H9 (cell line): ENCODE measurements at regions not wholly inside any gene's neighbourhood (a gene's known extent, or its start where the extent isn't known, plus 50 kb on each side); places are given as distances from the start of the nearest gene placed in this dataset.

Source experiments
- DNase-seq: peaks from one replicate; pipeline ENCODE4 v3.0.0-alpha.2; 2017
- H2AFZ ChIP-seq: one replicate; pipeline ENCODE4 v1.6.1; 2013; ENCODE audit warnings: mild to moderate bottlenecking, low read length, control low read depth, moderate library complexity
- H2AK5ac ChIP-seq: 2 replicates; pipeline ENCODE4 v1.6.1; 2013; ENCODE audit warnings: low read length, control low read depth, mixed read lengths; ENCODE audit not compliant: insufficient read length
- H2BK120ac ChIP-seq: one replicate; pipeline ENCODE4 v1.6.1; 2013; ENCODE audit warnings: low read depth, mild to moderate bottlenecking, low read length, control low read depth, inconsistent platforms; ENCODE audit not compliant: poor library complexity, severe bottlenecking
- H2BK12ac ChIP-seq: 2 replicates; pipeline ENCODE4 v1.6.1; 2013; ENCODE audit warnings: low read length, control low read depth, mixed read lengths, low read depth; ENCODE audit not compliant: insufficient read length
- H2BK15ac ChIP-seq: 2 replicates; pipeline ENCODE4 v1.6.1; 2013; ENCODE audit warnings: low read depth, low read length, control low read depth
- H2BK20ac ChIP-seq: one replicate; pipeline ENCODE4 v1.6.1; 2013; ENCODE audit warnings: low read depth, mild to moderate bottlenecking, low read length, control low read depth, inconsistent platforms; ENCODE audit not compliant: poor library complexity, severe bottlenecking
- H2BK5ac ChIP-seq: 2 replicates; pipeline ENCODE4 v1.6.1; 2013; ENCODE audit warnings: low read length, control low read depth, mixed read lengths; ENCODE audit not compliant: insufficient read length
- H3K14ac ChIP-seq: 2 replicates; pipeline ENCODE4 v1.6.1; 2013; ENCODE audit warnings: low read length, control low read depth; ENCODE audit not compliant: insufficient read depth
- H3K18ac ChIP-seq: 2 replicates; pipeline ENCODE4 v1.6.1; 2013; ENCODE audit warnings: low read depth, mild to moderate bottlenecking, mixed read lengths, low read length, control low read depth; ENCODE audit not compliant: insufficient read length
- H3K23ac ChIP-seq: 2 replicates; pipeline ENCODE4 v1.6.1; 2013; ENCODE audit warnings: low read length, control low read depth, mixed read lengths, low read depth; ENCODE audit not compliant: insufficient read length
- H3K23me2 ChIP-seq: 2 replicates; pipeline ENCODE4 v1.6.1; 2013; ENCODE audit warnings: low read depth, mild to moderate bottlenecking, mixed read lengths, low read length, control low read depth; ENCODE audit not compliant: insufficient read length, poor library complexity, severe bottlenecking
- H3K27ac ChIP-seq: 2 replicates; pipeline ENCODE4 v1.5.1; 2013; ENCODE audit warnings: low read length, control low read depth, mixed read lengths, low read depth; ENCODE audit not compliant: insufficient read length
- H3K27me3 ChIP-seq: 2 replicates; pipeline ENCODE4 v1.6.1; 2013; ENCODE audit warnings: low read length, control low read depth, inconsistent platforms; ENCODE audit not compliant: insufficient read depth
- H3K4ac ChIP-seq: 2 replicates; pipeline ENCODE4 v1.6.1; 2013; ENCODE audit warnings: low read depth, mild to moderate bottlenecking, control low read depth, inconsistent platforms, low read length, moderate library complexity
- H3K4me1 ChIP-seq: 2 replicates; pipeline ENCODE4 v1.6.1; 2013; ENCODE audit warnings: low read length, control low read depth, inconsistent platforms; ENCODE audit not compliant: insufficient read depth
- H3K4me2 ChIP-seq: 2 replicates; pipeline ENCODE4 v1.6.1; 2013; ENCODE audit warnings: low read length, control low read depth, mixed read lengths; ENCODE audit not compliant: insufficient read length, insufficient read depth
- H3K56ac ChIP-seq: 2 replicates; pipeline ENCODE4 v1.6.1; 2013; ENCODE audit warnings: low read depth, mild to moderate bottlenecking, mixed read lengths, low read length, control low read depth; ENCODE audit not compliant: insufficient read length
- H3K79me1 ChIP-seq: 2 replicates; pipeline ENCODE4 v1.6.1; 2013; ENCODE audit warnings: low read depth, mild to moderate bottlenecking, moderate library complexity, low read length, control low read depth, inconsistent platforms; ENCODE audit not compliant: insufficient read depth, poor library complexity, severe bottlenecking
- H3K79me2 ChIP-seq: 2 replicates; pipeline ENCODE4 v1.6.1; 2013; ENCODE audit warnings: low read length, control low read depth, inconsistent platforms; ENCODE audit not compliant: insufficient read depth
- H3K9ac ChIP-seq: 2 replicates; pipeline ENCODE4 v1.6.1; 2013; ENCODE audit warnings: low read length, control low read depth, mixed read lengths; ENCODE audit not compliant: insufficient read length; ENCODE audit errors: extremely low read depth
- H3K9me3 ChIP-seq: one replicate; pipeline ENCODE4 v1.6.1; 2013; ENCODE audit warnings: low read depth, low read length, inconsistent platforms; ENCODE audit not compliant: control insufficient read depth
- H3T11ph ChIP-seq: one replicate; pipeline ENCODE4 v1.6.1; 2013; ENCODE audit warnings: mild to moderate bottlenecking, low read length, control low read depth, inconsistent platforms
- H4K20me1 ChIP-seq: one replicate; pipeline ENCODE4 v1.6.1; 2013; ENCODE audit not compliant: control insufficient read depth, insufficient read length, insufficient read depth
- H4K5ac ChIP-seq: 2 replicates; pipeline ENCODE4 v1.6.1; 2013; ENCODE audit warnings: low read depth, mild to moderate bottlenecking, mixed read lengths, low read length, control low read depth; ENCODE audit not compliant: insufficient read length
- H4K8ac ChIP-seq: replicated peaks from 2 replicates; pipeline ENCODE4 v1.6.1; 2013; ENCODE audit warnings: low read length, control low read depth, mixed read lengths, low read depth; ENCODE audit not compliant: insufficient read length
- H4K91ac ChIP-seq: 2 replicates; pipeline ENCODE4 v1.6.1; 2013; ENCODE audit warnings: low read depth, mild to moderate bottlenecking, moderate library complexity, mixed read lengths, low read length, control low read depth; ENCODE audit not compliant: insufficient read length
- H3K27ac Mint-ChIP-seq, 3 experiments: 2 replicates in 2 of 3; 3 replicates in 1 of 3; pipeline ENCODE4 v1.8.0; 2020 to 2021; ENCODE audit warnings: mixed read lengths in 3 of 3, mild to moderate bottlenecking in 1 of 3, moderate library complexity in 1 of 3
- H3K27me3 Mint-ChIP-seq: 2 replicates; pipeline ENCODE4 v1.8.0; 2021; ENCODE audit warnings: low read depth, mild to moderate bottlenecking, moderate library complexity, mixed read lengths
- H3K36me3 Mint-ChIP-seq, 3 experiments: 2 replicates in 2 of 3; 3 replicates in 1 of 3; pipeline ENCODE4 v1.8.0; 2020 to 2021; ENCODE audit warnings: low read depth in 3 of 3, mixed read lengths in 3 of 3; ENCODE audit not compliant: insufficient read depth in 1 of 3
- H3K4me1 Mint-ChIP-seq, 2 experiments: 2 replicates each; pipeline ENCODE4 v1.8.0; 2020; ENCODE audit warnings: mixed read lengths in 2 of 2
- H3K4me3 Mint-ChIP-seq, 2 experiments: 2 replicates in 1 of 2; 3 replicates in 1 of 2; pipeline ENCODE4 v1.8.0; 2020 to 2021; ENCODE audit warnings: mild to moderate bottlenecking in 2 of 2, mixed read lengths in 2 of 2, moderate library complexity in 1 of 2
- H3K9me3 Mint-ChIP-seq, 2 experiments: 2 replicates in 1 of 2; 3 replicates in 1 of 2; pipeline ENCODE4 v1.8.0; 2020; ENCODE audit warnings: mild to moderate bottlenecking in 2 of 2, mixed read lengths in 2 of 2, moderate library complexity in 1 of 2
- WGBS: extraction: QIAGEN DNeasy Blood & Tissue Kit; methylation state at CpG from one replicate; pipeline ENCODE4 v1.1.7; 2013; ENCODE audit warnings: missing lambda C conversion rate, low lambda C conversion rate, mixed read lengths; ENCODE audit not compliant: insufficient read length; ENCODE audit errors: extremely low coverage; 5-methylcytosine and 5-hydroxymethylcytosine counted together
- TF ChIP-seq, protein P1 (sequence below): fragments of 200-600 bp; sonication (generic); conservative IDR thresholded peaks from 3 replicates; pipeline ENCODE4 v1.8.0; 2021; ENCODE audit warnings: antibody characterized with exemption, mild to moderate bottlenecking

DNA sequence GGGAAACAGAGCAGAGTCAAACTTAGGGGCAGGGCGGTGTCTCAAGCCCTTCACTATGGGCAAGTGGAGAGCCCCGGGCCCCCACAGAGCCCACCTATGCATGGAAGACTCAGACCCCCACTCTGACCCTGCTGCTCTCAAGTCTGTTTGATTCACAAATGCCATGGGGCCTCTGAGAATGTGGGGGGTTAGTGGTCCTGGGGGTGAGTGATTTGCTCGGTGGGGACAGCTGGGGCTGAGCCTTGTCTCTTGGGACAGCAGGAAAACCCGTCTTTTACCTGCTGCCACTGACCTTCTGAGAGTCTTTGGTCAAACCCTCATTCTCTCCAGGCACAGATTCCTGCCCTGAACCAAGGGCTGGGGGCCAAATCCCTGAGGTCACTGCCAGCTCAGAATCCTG is 201.0 kb upstream of the RTL1 start:
- Histone ChIP-seq H2BK5ac (no peak overlapping the region), H2BK120ac (no peak overlapping the region), H3K79me2 (no peaks in the 10 kb centered on the region), H3K23ac (no peak overlapping the region), H2AK5ac (no peak overlapping the region), H3K27me3 (no peaks in the 10 kb centered on the region), H2BK12ac (no peak overlapping the region), H2BK20ac (no peak overlapping the region), H3K4ac (no peak overlapping the region), H3K56ac (no peak overlapping the region), H2BK15ac (no peak overlapping the region), H3K14ac (no peak overlapping the region), H4K5ac (no peak overlapping the region), H3K18ac (no peak overlapping the region), H3K4me1 (no peaks in the 10 kb centered on the region), H3K79me1 (no peaks in the 10 kb centered on the region), H4K91ac (no peak overlapping the region), H3K27ac (no peak overlapping the region), H3K23me2 (no peaks in the 10 kb centered on the region), H4K20me1 (no peaks in the 10 kb centered on the region), H3K9me3 (no peaks in the 10 kb centered on the region), H2AFZ (no peak overlapping the region), H4K8ac (no peak overlapping the region), H3K9ac (no peak overlapping the region), H3K4me2 (no peak overlapping the region), H3T11ph (no peak overlapping the region)
- H3K4me1 Mint-ChIP-seq, result peaks cover 4% of the 10 kb centered on the region in 2 experiments; a peak in 1 of 4 replicates
- peaks cover 11 to 12% of the 10 kb centered on the region in 2 experiments for H3K9me3 Mint-ChIP-seq
- no peak for DNase-seq
- H3K27ac Mint-ChIP-seq, result no peak overlapping the region
- peaks cover 2 to 11% (median 6%) of the 10 kb centered on the region in 3 experiments; a peak in 5 of 7 replicates for H3K36me3 Mint-ChIP-seq
- WGBS, result no CpG with 5 or more reads among the region's 4 CpGs
- H3K27me3 Mint-ChIP-seq, result no peaks in the 10 kb centered on the region; the same call in 1 of the 2 replicates
- TF ChIP-seq, protein P1, sequence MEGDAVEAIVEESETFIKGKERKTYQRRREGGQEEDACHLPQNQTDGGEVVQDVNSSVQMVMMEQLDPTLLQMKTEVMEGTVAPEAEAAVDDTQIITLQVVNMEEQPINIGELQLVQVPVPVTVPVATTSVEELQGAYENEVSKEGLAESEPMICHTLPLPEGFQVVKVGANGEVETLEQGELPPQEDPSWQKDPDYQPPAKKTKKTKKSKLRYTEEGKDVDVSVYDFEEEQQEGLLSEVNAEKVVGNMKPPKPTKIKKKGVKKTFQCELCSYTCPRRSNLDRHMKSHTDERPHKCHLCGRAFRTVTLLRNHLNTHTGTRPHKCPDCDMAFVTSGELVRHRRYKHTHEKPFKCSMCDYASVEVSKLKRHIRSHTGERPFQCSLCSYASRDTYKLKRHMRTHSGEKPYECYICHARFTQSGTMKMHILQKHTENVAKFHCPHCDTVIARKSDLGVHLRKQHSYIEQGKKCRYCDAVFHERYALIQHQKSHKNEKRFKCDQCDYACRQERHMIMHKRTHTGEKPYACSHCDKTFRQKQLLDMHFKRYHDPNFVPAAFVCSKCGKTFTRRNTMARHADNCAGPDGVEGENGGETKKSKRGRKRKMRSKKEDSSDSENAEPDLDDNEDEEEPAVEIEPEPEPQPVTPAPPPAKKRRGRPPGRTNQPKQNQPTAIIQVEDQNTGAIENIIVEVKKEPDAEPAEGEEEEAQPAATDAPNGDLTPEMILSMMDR, result no peak
- no peak overlapping the region for H3K4me3 Mint-ChIP-seq
